Panc1 (cell line): ENCODE measurements at regions not wholly inside any gene's neighbourhood (a gene's known extent, or its start where the extent isn't known, plus 50 kb on each side); places are given as distances from the start of the nearest gene placed in this dataset.

Experiments
- ATAC-seq: fragments of 200-7000 bp; cut with Tn5 transposase; 2 replicates; pipeline ENCODE4 v1.9.1; 2020; ENCODE audit warnings: mild to moderate bottlenecking, moderate library complexity
- BruUV-seq: library from RNA; stranded (reverse); fragments of 400-500 nt; replicated peaks from 2 replicates; lab custom pipeline; 2021; lab: Mats Ljungman, UMichigan
- CTCF ChIA-PET: fragments of 300-600 bp; sonication (Branson Sonifier 250); formaldehyde crosslinking; loops from one replicate; lab custom pipeline; 2022; ENCODE audit warnings: antibody characterized with exemption; lab: Charles Lee
- POLR2A ChIA-PET: fragments of 300-600 bp; sonication (Branson Sonifier 250); formaldehyde crosslinking; loops from one replicate; lab custom pipeline; 2022; ENCODE audit warnings: antibody characterized with exemption; lab: Charles Lee
- DNase-seq: peaks from one replicate; pipeline ENCODE4 v3.0.0-alpha.2; 2010; ENCODE audit warnings: low read depth, low spot score
- H3K27ac ChIP-seq: 2 replicates; pipeline ENCODE4 v1.5.1; 2011; ENCODE audit warnings: mild to moderate bottlenecking, low read length, inconsistent platforms
- H3K27me3 ChIP-seq: fragments of 200-500 bp; sonication (Bioruptor generic); 2 replicates; pipeline ENCODE4 v1.6.0; 2014; ENCODE audit warnings: low read length, inconsistent platforms; ENCODE audit not compliant: control insufficient read depth, insufficient read depth
- H3K36me3 ChIP-seq: fragments of 200-500 bp; sonication (Bioruptor generic); 2 replicates; pipeline ENCODE4 v1.5.1; 2014; ENCODE audit warnings: inconsistent platforms, mild to moderate bottlenecking, low read length, moderate library complexity; ENCODE audit not compliant: control insufficient read depth, insufficient read depth
- H3K4me1 ChIP-seq: 2 replicates; pipeline ENCODE4 v1.5.1; 2011; ENCODE audit warnings: inconsistent platforms, mild to moderate bottlenecking, low read length, moderate library complexity; ENCODE audit not compliant: control insufficient read depth, insufficient read depth
- H3K4me3 ChIP-seq, 2 experiments: 2 replicates each; pipeline ENCODE4 v1.5.1; 2011 to 2012; ENCODE audit warnings: low read depth in 2 of 2, low read length in 2 of 2, mild to moderate bottlenecking in 2 of 2, inconsistent platforms in 1 of 2, moderate library complexity in 1 of 2
- H3K9me3 ChIP-seq: fragments of 200-500 bp; sonication (Bioruptor generic); 2 replicates; pipeline ENCODE4 v1.5.1; 2014; ENCODE audit warnings: low read depth, mild to moderate bottlenecking, inconsistent platforms, low read length, moderate library complexity; ENCODE audit not compliant: control insufficient read depth, insufficient read depth
- POLR2AphosphoS5 ChIP-seq: IDR thresholded peaks from 2 replicates; pipeline ENCODE4 v1.6.1; 2012; ENCODE audit warnings: mild to moderate bottlenecking, low read depth, low read length, moderate library complexity
- SIN3A ChIP-seq: IDR thresholded peaks from 2 replicates; pipeline ENCODE4 v1.6.1; 2012; ENCODE audit warnings: low read depth, mild to moderate bottlenecking, low read length, moderate library complexity, borderline replicate concordance; ENCODE audit not compliant: insufficient read depth
- TCF7L2 ChIP-seq: IDR thresholded peaks from 2 replicates; pipeline ENCODE4 v1.6.1; 2011; ENCODE audit warnings: mild to moderate bottlenecking, low read depth, low read length, inconsistent platforms
- in situ Hi-C: cut with HindIII; loops from 2 replicates; pipeline ENCODE4 v1.10.0; 2016; ENCODE audit warnings: low sequenced_read_pairs, low pct_unique_long_range_greater_than_20kb
- intact Hi-C: fragments of 100-400 bp; cut with micrococcal nuclease; formaldehyde crosslinking; loops from one replicate; pipeline ENCODE4 v1.10.0; 2022; ENCODE audit not compliant: unreplicated experiment
- TF ChIP-seq, protein P1 (sequence below): fragments of 450-650 bp; IDR thresholded peaks from 2 replicates; pipeline ENCODE4 v1.5.1; 2017; ENCODE audit warnings: mild to moderate bottlenecking
- TF ChIP-seq, protein P2 (sequence below), 2 experiments: IDR thresholded peaks; 2 replicates each; pipeline ENCODE4 v1.6.1; 2011 to 2012; ENCODE audit warnings: low read depth in 2 of 2, control low read depth in 1 of 2, low read length in 1 of 2, mild to moderate bottlenecking in 1 of 2, moderate library complexity in 1 of 2; ENCODE audit not compliant: insufficient read depth in 1 of 2

DNA sequence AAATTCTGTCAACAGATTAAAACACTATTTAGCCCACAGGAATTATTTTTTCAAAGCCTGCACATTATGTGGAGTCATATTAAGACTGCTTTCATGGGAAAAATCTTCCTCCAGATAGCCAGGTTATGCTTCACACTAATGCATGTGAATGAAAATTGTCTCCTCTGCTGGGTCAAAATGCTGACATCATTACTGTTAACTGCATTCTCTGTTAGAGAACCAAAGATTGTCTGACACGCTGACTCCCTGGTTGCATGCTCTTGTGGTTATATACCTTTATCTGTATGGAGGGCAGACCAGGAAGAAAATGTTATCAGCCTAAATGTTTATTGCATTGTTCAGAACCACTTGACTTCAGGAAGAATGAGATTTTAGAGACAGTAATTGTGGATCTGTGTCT is 432.2 kb upstream of the MDGA2 start:
- POLR2A ChIA-PET = no interaction called here
- CTCF ChIA-PET = no interaction called here
- in situ Hi-C loops = no loop called here

DNA sequence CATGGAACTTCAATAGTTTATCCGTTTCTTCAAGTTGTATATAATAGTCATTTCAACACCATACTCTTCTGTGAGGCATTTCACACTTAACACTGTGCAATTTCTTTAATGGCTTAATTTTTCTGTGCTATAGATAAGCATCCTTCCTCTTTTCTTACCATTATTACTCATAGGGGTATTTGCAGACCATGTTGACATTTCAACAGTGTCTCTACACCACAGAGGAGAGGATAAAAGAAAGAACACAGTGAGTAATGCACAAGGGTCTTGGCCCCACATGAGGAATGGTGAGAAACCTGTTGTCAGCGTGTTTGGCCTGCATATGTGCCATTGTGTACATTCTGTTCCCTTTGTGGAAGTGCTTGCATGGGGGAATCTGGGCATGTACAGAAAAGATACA is 421.5 kb upstream of the MDGA2 start:
- intact Hi-C loops = no loop called here
- H3K4me1 ChIP-seq = no peaks in the 10 kb centered on the region
- ChIA-PET POLR2A (no interaction called here), CTCF (no interaction called here)
- no peaks in the 10 kb centered on the region for H3K27me3 ChIP-seq
- no TSS peak for BruUV-seq
- no peaks in the 10 kb centered on the region for H3K9me3 ChIP-seq
- H3K36me3 ChIP-seq = no peaks in the 10 kb centered on the region
- in situ Hi-C loops = no loop called here
- ATAC-seq (no peak), DNase-seq (no peak)
- TF ChIP-seq SIN3A = no peak
- TF ChIP-seq TCF7L2 = no peak
- no peak overlapping the region for H3K27ac ChIP-seq
- H3K4me3 ChIP-seq = no peak overlapping the region

More for the DNA sequence above, 432.2 kb upstream of the MDGA2 start:
- H3K4me1 ChIP-seq = no peaks in the 10 kb centered on the region
- ATAC-seq (no peak), DNase-seq (no peak)
- no peaks in the 10 kb centered on the region for H3K27me3 ChIP-seq
- H3K9me3 ChIP-seq = no peaks in the 10 kb centered on the region
- BruUV-seq = no TSS peak
- intact Hi-C loops = no loop called here
- H3K4me3 ChIP-seq = no peak overlapping the region
- TF ChIP-seq SIN3A (no peak), TCF7L2 (no peak), POLR2AphosphoS5 (no peak)
- TF ChIP-seq, protein P1, sequence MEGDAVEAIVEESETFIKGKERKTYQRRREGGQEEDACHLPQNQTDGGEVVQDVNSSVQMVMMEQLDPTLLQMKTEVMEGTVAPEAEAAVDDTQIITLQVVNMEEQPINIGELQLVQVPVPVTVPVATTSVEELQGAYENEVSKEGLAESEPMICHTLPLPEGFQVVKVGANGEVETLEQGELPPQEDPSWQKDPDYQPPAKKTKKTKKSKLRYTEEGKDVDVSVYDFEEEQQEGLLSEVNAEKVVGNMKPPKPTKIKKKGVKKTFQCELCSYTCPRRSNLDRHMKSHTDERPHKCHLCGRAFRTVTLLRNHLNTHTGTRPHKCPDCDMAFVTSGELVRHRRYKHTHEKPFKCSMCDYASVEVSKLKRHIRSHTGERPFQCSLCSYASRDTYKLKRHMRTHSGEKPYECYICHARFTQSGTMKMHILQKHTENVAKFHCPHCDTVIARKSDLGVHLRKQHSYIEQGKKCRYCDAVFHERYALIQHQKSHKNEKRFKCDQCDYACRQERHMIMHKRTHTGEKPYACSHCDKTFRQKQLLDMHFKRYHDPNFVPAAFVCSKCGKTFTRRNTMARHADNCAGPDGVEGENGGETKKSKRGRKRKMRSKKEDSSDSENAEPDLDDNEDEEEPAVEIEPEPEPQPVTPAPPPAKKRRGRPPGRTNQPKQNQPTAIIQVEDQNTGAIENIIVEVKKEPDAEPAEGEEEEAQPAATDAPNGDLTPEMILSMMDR = no peak
- TF ChIP-seq, protein P2, sequence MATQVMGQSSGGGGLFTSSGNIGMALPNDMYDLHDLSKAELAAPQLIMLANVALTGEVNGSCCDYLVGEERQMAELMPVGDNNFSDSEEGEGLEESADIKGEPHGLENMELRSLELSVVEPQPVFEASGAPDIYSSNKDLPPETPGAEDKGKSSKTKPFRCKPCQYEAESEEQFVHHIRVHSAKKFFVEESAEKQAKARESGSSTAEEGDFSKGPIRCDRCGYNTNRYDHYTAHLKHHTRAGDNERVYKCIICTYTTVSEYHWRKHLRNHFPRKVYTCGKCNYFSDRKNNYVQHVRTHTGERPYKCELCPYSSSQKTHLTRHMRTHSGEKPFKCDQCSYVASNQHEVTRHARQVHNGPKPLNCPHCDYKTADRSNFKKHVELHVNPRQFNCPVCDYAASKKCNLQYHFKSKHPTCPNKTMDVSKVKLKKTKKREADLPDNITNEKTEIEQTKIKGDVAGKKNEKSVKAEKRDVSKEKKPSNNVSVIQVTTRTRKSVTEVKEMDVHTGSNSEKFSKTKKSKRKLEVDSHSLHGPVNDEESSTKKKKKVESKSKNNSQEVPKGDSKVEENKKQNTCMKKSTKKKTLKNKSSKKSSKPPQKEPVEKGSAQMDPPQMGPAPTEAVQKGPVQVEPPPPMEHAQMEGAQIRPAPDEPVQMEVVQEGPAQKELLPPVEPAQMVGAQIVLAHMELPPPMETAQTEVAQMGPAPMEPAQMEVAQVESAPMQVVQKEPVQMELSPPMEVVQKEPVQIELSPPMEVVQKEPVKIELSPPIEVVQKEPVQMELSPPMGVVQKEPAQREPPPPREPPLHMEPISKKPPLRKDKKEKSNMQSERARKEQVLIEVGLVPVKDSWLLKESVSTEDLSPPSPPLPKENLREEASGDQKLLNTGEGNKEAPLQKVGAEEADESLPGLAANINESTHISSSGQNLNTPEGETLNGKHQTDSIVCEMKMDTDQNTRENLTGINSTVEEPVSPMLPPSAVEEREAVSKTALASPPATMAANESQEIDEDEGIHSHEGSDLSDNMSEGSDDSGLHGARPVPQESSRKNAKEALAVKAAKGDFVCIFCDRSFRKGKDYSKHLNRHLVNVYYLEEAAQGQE (IDR thresholded peaks at IDR 0.05; ENCODE audit: insufficient read depth in 1 of 2, low read depth in 2 of 2, low read length in 1 of 2) = no peak
- H3K27ac ChIP-seq = no peak overlapping the region
- H3K36me3 ChIP-seq = no peaks in the 10 kb centered on the region

DNA sequence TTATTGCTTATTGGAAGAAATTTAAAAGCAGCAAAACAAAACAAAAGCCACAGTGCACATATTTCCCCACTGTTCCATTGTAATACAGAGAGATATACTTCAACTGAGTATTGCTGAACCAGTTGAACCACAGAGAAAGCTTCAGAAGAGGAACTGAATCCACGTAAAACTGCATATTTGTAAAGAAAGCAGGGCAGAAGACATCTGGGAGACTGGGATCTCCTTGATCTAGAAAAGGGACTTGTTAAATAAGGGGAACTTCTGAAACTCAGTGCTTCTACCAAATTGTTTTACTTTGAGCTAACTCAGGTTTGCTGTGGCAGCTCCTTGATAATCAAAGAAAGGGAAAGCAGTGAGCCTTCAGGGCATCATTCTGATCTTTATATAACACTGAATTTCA is 411.1 kb upstream of the MDGA2 start:
- ATAC-seq = no peak
- Histone ChIP-seq H3K27ac (no peak overlapping the region), H3K36me3 (no peaks in the 10 kb centered on the region), H3K27me3 (no peaks in the 10 kb centered on the region), H3K9me3 (no peaks in the 10 kb centered on the region), H3K4me1 (no peaks in the 10 kb centered on the region), H3K4me3 (no peak overlapping the region)
- POLR2A ChIA-PET = no interaction called here
- intact Hi-C loops = no loop called here
- no peak for DNase-seq
- no TSS peak for BruUV-seq
- TF ChIP-seq POLR2AphosphoS5 (no peak), SIN3A (no peak), TCF7L2 (no peak)
- TF ChIP-seq, protein P2 (IDR thresholded peaks at IDR 0.05; ENCODE audit: insufficient read depth in 1 of 2, low read depth in 2 of 2, low read length in 1 of 2) = no peak
- TF ChIP-seq, protein P1 = no peak
- CTCF ChIA-PET = no interaction called here
- in situ Hi-C loops = no loop called here
